ENCODE measurements at regions not wholly inside any gene's neighbourhood (a gene's known extent, or its start where the extent isn't known, plus 50 kb on each side); places are given as distances from the start of the nearest gene placed in this dataset.

GRCh38 chr1:5738911-5739462, 253.2 kb downstream of the NPHP4 start:
- DNase-seq = no peak
- intact Hi-C loops (cut with DNase I; ENCODE audit: low total_unique reads) (no loop called here), in situ Hi-C loops (cut with MboI; ENCODE audit: low pct_ligation_motif_present in 1 of 4, low pct_unique_long_range_greater_than_20kb in 1 of 4, low sequenced_read_pairs in 3 of 4) (loop anchor here in 1 of 4 donors (25.0 kb wide), 1 partner anchor 227 kb away; no protein-coding TSS in a partner anchor)
- no peak overlapping the region for H3K4me3 ChIP-seq
- WGBS, 2 donors (ENCODE audit: low coverage in 1 of 2) = 80% methylated on average over 7 of the region's 8 CpGs; no CpG with 5 or more reads in 1 of the 2 donors
- peaks cover 17% of the 10 kb centered on the region for H3K27me3 ChIP-seq
- TF ChIP-seq EP300 (IDR thresholded peaks at IDR 0.05; ENCODE audit: low read depth) = no peak
- no peaks in the 10 kb centered on the region for H3K36me3 ChIP-seq
- no peak overlapping the region for H3K27ac ChIP-seq
- no peaks in the 10 kb centered on the region for H3K4me1 ChIP-seq
- no peaks in the 10 kb centered on the region for H3K9me3 ChIP-seq

- Histone ChIP-seq H3K9me3 (no peaks in the 10 kb centered on the region), H3K36me3 (no peaks in the 10 kb centered on the region), H3K27ac (no peak overlapping the region), H3K27me3 (peaks cover 11% of the 10 kb centered on the region), H3K4me3 (no peak overlapping the region), H3K4me1 (no peaks in the 10 kb centered on the region)
- TF ChIP-seq POLR2A (IDR thresholded peaks at IDR 0.05) (no peak), EP300 (IDR thresholded peaks at IDR 0.05; ENCODE audit: low read depth) (no peak), POLR2AphosphoS5 (IDR thresholded peaks at IDR 0.05) (no peak), CTCF (IDR thresholded peaks at IDR 0.05) (no peak)
- in situ Hi-C loops (cut with MboI; ENCODE audit: low pct_ligation_motif_present in 1 of 4, low pct_unique_long_range_greater_than_20kb in 1 of 4, low sequenced_read_pairs in 3 of 4) = loop anchor here in 1 of 4 donors (25.0 kb wide), 1 partner anchor 225 kb away; no protein-coding TSS in a partner anchor
- no peak for DNase-seq
- intact Hi-C loops (cut with DNase I; ENCODE audit: low total_unique reads) = no loop called here
- WGBS, 2 donors (ENCODE audit: low coverage in 1 of 2) = 73 to 75% methylated on average over 4 of the region's 4 CpGs
Observed at GRCh38 chr1:5737081-5737480, 255.1 kb downstream of the NPHP4 start.

- peaks cover 8% of the 10 kb centered on the region for H3K27me3 ChIP-seq
- TF ChIP-seq POLR2A (IDR thresholded peaks at IDR 0.05) (no peak), EP300 (IDR thresholded peaks at IDR 0.05; ENCODE audit: low read depth) (no peak), CTCF (IDR thresholded peaks at IDR 0.05) (no peak)
- no peaks in the 10 kb centered on the region for H3K4me1 ChIP-seq
- H3K4me3 ChIP-seq = no peak overlapping the region
- no peak overlapping the region for H3K27ac ChIP-seq
- no peaks in the 10 kb centered on the region for H3K9me3 ChIP-seq
- DNase-seq = no peak
- no peaks in the 10 kb centered on the region for H3K36me3 ChIP-seq
- in situ Hi-C loops (cut with MboI; ENCODE audit: low pct_ligation_motif_present in 1 of 4, low pct_unique_long_range_greater_than_20kb in 1 of 4, low sequenced_read_pairs in 3 of 4) = loop anchor here in 1 of 4 donors (25.0 kb wide), 1 partner anchor 223 kb away; no protein-coding TSS in a partner anchor
- WGBS, 2 donors (ENCODE audit: low coverage in 1 of 2) = 69% methylated on average over 8 of the region's 8 CpGs; no CpG with 5 or more reads in 1 of the 2 donors
- intact Hi-C loops (cut with DNase I; ENCODE audit: low total_unique reads) = no loop called here
Observed at GRCh38 chr1:5734996-5735395, 257.2 kb downstream of the NPHP4 start.

GRCh38 chr1:5734414-5734813, 257.8 kb downstream of the NPHP4 start:
- Histone ChIP-seq H3K9me3 (no peaks in the 10 kb centered on the region), H3K36me3 (no peaks in the 10 kb centered on the region), H3K4me3 (no peak overlapping the region), H3K4me1 (no peaks in the 10 kb centered on the region), H3K27me3 (peaks cover 8% of the 10 kb centered on the region), H3K27ac (no peak overlapping the region)
- no peak for DNase-seq
- WGBS, 2 donors (ENCODE audit: low coverage in 1 of 2) = 56% methylated on average over 8 of the region's 8 CpGs; no CpG with 5 or more reads in 1 of the 2 donors
- in situ Hi-C loops (cut with MboI; ENCODE audit: low pct_ligation_motif_present in 1 of 4, low pct_unique_long_range_greater_than_20kb in 1 of 4, low sequenced_read_pairs in 3 of 4) = loop anchor here in 1 of 4 donors (25.0 kb wide), 1 partner anchor 222 kb away; no protein-coding TSS in a partner anchor
- TF ChIP-seq EP300 (IDR thresholded peaks at IDR 0.05; ENCODE audit: low read depth) (no peak), POLR2AphosphoS5 (IDR thresholded peaks at IDR 0.05) (no peak), POLR2A (IDR thresholded peaks at IDR 0.05) (no peak), CTCF (IDR thresholded peaks at IDR 0.05) (no peak)
- intact Hi-C loops (cut with DNase I; ENCODE audit: low total_unique reads) = no loop called here
